Stimulated activated CD8-positive, alpha-beta memory T cell treated with anti-CD3 and anti-CD28 coated beads, Interleukin-7, amount 100 ng/mL, for 24 hours (primary cell): ENCODE measurements at regions not wholly inside any gene's neighbourhood (a gene's known extent, or its start where the extent isn't known, plus 50 kb on each side); places are given as distances from the start of the nearest gene placed in this dataset.
A peak's percentile ranks its signal among the peaks of the same experiment; 100 is the strongest.

Experiments
- DNase-seq: peaks from one replicate; pipeline ENCODE4 v3.0.0-alpha.2; 2020; ENCODE audit warnings: low read depth

DNA sequence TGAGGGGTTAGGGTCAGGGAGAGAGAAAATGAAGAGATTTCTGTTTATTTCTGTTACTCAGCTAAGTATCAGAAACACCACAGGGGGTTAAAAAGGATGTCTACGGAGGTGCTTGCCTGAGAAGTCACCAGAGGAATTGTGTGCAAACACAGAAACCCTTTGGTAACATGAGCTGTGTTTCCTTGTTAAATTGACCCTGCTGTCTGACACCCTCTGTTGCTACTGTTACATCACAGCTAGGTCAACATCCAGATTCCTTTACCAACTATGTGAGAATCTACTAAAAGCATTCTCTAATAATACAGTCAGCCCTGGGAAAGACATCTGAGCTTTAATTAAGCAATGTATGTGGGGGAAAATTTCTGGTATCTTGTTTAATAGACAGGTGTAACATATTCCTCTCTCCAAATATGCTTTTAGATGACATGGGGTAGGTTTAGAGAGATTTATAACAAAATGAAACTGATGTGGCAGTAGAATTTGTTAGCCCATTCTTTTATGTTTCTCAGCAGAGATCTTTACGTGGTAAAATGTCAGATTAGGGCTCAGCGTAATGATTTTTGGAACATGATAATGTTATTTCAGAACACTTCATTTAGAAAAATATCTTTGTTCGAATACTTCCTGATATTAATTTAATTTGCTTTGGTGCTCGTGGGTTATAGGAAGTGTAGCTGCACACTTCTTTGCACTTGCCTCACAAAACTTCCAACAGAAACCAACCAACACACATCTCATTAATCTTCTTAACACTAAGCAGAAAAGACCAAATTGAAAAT is 168.0 kb upstream of the AHR start:
- no peak for DNase-seq

- DNase-seq: no peak
These were observed 167.4 kb upstream of the AHR start for GRCh38 chr7:17131060-17131345.

- no peak for DNase-seq
These were observed 166.3 kb upstream of the AHR start for GRCh38 chr7:17131983-17132655.

DNA sequence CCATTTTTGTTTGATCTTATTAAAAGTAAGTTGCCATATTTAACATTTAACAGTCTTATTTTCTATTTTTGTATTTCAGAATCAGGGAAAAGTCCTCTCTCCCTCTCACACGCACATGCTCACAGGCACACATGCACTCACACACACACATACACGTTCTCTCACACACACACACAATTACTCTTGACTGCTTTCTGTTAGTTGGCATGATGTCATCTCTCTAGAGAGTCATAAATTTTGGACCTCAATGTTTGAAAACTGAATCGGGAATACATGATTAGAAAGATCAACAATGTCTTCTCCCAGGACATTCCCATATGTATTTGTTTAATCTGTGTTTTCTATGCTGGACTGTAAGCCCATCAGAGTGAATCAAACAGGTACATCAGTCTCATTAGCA is 165.7 kb upstream of the AHR start:
- DNase-seq: no peak

DNA sequence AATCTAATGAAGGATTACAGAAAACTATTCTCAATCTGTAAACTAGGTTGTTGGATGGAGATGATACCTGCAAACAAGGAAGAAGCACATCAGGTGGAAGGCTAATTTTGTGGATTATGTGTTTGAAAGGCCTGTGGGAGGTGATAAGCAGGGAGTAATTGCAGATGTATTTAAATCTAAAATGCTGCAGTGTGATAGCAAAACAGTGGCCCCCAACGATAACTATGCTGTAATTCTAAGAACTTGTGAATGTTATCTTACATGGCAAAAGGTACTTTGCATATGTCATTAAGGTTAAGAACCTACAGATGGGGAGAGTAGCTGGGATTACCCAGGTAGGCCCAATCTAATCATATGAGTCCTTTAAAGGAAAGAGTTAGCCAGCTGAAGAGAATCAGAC is 164.5 kb upstream of the AHR start:
- DNase-seq: no peak

DNA sequence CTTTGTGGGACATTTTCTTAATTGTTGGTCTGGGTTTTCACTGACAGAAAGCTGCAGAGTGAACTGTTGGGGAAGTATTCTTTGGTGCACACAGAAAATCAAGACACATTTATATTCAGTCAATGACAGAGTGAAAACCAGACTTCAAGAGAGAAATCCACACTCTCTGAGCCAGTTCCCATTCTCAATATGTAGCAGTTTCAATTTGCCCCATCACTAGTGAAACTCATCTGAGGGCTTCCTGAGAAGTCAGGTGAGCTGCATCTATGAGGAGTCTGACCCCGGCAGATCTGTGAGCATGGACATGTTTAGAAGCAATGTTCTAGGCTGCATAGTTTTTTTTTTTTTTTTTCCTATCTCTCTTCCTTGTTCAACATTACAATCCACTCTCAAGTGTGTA is 163.7 kb upstream of the AHR start:
- no peak for DNase-seq

- no peak for DNase-seq
These were observed 162.3 kb upstream of the AHR start for GRCh38 chr7:17136126-17136525.

DNA sequence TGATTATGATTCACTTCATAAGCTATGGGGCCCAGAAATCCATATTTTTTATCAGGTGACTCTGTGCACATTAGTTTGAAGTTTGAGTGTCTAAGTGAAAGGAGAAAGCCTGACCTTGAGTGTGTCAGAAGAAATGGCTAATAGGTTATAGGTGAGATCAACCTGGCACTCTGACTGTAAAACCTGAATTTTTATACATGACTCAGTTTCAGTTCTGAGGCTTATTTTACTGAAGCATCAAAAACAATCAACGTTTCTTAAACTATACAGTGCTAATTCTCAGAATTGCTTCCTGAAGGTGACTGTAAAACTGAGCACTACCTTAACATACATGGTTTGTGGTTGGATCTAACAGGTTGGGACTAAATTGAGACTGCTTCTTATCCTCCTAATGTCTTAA is 159.4 kb upstream of the AHR start:
- no peak for DNase-seq

- DNase-seq: no peak
These were observed 158.0 kb upstream of the AHR start for GRCh38 chr7:17140406-17140805.

DNA sequence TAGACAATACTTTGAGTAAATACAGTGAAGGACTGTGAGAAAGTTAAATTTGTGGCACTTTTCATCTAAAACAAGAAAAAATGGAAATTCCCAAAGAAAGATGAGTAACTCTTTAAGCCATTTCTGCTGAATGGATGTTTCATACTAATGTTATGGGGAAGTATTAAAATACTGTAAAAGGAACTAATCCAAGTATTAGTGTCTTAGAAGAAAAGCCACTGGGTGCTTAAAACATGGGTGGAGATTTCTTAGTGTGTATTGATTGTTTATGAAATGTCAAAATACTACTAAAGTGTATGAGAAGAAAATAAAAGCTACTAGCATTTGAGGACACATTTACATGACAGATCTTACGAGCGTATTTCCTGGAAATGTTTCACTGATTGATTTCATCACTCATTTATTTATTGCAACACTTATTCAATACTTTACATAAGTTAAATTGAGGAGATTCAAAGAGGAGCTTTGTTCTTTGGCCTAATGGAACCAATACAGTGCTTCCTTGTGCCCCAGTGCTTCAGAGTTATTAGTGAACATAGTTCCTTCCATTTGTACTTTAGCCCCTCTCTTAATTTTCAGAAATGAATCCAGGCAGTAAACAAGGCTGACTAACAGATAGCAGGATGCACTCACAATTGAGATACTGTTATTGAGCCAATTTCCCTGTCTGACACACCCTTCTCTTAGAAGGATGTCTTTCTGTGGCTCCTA is 155.5 kb upstream of the AHR start:
- DNase-seq: no peak

DNA sequence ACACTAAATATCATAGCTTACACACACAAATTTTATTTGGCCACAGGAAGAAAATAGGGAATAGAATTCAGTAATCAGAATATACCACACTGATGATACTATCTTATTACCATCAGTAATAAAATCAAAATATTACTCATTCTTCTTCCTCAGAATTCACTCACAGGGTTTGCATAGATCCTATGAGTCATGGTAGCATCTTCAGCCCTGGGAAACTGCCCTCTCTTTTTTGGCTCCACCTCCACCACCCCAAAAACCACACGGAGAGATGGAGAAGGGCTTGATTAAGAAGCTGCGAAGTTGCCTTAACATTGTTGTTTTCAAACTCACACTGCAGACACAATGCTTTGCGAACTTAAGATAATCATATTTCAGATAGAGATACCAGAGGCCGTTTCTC is 154.1 kb upstream of the AHR start:
- DNase-seq: peak; percentile 27

- no peak for DNase-seq
These were observed 151.8 kb upstream of the AHR start for GRCh38 chr7:17146621-17147020.

DNA sequence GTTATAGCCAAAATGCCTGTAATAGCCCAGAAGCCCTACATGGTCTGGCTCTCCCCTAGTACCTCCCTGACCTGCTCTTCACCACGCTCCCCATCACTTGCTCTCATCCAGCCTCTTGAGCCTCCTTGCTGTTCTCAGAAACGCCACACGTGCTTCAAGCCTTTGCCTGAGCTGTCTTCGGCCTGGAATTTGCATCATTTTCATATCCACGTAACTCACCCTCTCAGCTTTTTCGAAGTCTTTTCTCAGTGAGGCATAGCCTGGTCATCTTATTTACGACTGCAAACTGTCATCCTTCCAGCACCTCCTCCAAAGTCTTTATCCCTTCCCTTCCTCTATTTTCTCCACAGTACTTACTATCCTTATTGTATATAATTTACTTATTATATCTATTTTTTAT is 151.0 kb upstream of the AHR start:
- no peak for DNase-seq

- no peak for DNase-seq
These were observed 148.4 kb upstream of the AHR start for GRCh38 chr7:17150018-17150417.

GRCh38 chr7:17152721-17153120 is 145.7 kb upstream of the AHR start:
- DNase-seq: no peak

- DNase-seq: no peak
These were observed 144.9 kb upstream of the AHR start for GRCh38 chr7:17153536-17153935.

DNA sequence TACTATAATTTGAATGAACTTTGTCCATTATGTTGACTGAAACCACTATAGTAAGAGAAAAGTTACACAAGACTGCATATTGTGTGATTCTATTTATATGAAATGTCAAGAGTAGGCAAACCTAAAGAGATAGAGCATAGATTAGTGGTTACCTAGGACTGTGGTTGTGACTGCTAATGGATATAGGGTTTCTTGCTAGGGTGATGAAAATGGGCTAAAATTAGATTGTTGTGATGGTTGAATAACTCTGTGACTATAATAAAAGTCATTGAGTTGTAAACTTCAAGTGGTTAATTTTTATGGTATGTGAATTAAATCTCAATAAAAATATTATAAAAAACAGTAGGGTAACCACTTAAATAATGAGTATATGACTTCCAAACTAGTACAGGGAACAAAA is 142.9 kb upstream of the AHR start:
- DNase-seq: no peak

DNA sequence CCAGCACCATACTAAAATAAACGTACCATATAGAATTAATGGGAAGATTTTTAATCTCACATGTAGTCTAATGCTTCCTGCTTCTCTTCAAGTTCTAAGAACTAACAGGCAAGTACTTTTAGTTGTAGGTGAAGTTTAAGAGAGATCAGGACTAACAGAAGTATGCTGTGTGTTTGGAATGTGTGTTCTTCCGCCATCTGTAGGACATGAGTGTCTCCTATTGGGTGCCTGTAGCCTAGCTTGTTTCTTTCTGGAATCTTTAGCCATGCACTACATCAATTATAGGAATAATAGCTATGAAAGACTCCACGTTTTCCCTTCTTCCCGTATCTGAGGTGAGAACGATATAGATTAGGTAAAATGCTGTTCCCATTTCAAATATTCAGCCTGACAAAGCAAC is 140.2 kb upstream of the AHR start:
- DNase-seq: no peak

DNA sequence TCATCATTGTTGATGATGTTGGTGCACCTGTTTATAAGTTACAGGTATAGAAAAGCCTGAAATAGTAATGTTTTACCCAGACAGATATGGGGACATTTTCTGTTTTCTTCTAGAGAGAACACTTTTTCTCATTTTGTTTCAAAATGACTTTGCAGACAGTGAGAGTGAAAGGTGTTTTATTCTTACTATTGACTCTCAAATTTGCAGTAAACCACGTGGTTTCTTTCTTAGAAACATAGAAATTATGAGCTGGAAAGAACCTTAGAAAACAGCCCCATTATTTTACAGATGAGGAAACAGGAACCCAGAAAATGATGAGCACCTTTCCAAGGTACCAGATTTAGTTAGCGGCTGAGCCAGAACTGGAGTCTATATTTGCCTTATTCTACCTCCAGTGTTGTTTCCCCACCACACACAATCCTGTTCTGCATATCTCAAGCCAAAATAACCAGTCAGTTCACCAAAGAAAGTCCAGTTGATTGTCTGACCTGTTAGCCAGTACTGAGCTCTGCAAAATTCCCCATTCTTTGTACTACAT is 138.9 kb upstream of the AHR start:
- DNase-seq: no peak

- DNase-seq: no peak
These were observed 131.6 kb upstream of the AHR start for GRCh38 chr7:17166824-17167379.

DNA sequence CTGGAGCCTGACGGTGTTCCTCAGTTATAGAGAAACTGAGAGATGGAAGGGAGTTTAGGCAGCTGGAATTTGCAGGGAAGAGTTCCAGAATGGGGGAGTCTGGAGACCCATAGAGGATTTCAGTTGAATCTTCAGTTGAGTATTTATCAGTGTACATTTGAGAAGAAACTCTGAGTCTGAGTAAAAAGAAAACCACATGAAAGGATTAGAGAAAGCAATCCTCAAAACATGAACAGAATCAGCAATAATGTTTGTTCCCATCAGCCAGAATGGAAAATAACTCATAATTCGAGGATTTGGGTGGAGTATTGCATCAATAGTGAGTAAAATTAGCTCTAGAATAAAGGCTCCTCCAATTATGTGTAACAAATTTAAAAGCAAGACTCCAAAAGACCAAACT is 130.0 kb upstream of the AHR start:
- DNase-seq: no peak

DNA sequence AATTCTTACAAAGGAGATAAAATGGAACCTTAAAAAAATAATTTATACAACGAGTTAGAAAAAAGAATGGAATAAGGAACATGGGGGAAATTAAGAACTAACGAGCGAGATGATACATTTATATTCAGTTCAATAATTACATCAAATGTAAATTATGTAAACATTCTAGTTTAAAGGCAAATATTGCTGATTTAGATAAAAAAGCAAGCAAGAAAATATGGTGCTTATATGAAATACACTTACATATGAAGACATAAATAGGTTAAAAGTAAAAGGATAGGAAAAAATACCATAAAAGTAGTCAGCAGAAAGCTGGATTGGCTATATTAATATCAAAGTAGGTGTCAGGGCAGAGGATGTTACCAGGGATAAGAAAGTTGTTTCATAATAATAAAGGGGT is 127.0 kb upstream of the AHR start:
- DNase-seq: no peak
